ENCODE measurements at regions not wholly inside any gene's neighbourhood (a gene's known extent, or its start where the extent isn't known, plus 50 kb on each side); places are given as distances from the start of the nearest gene placed in this dataset.

DNA sequence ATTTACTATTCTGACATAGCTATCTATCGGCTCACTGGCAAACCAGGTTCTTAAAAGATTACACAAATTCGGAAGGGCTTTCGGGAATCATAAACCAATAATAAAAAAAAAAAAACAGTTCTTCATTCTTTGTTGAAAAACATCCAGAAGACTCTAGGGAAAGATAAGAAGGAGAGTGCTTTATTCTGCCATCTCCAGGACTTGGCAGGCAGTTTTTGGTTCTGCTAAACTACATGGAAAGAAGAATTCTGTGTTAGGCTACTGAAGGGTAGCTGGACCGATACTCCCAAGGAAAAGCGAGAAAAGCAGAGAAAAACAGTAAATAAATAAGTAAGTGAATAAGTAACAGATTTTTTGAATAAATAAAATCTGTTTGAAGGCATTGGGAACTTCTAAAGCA is 423.5 kb upstream of the KLF6 start:
- DNase-seq (ENCODE audit: low read depth, low spot score): no peak

DNA sequence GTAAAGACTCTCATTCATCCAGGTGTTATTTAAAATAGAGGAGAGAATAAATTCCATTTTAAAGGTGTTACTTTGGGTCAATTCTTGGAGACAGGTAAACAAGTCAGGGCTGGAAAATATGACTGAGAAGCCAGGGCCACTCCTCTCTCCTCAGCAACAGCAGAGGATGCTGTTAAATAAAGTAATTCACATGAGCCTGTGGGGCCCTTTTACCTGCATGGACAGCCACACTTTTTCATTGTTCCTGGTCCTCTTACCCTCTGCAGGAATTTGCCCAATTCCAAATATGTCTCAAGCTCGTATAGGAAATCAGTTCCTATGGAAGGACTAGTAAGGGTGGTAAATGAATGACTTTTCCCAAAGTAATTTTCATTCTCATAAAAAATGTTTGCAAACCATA is 420.1 kb upstream of the KLF6 start:
- DNase-seq (ENCODE audit: low read depth, low spot score): no peak

- DNase-seq (ENCODE audit: low read depth, low spot score): peak; percentile 22
Measured at GRCh38 chr10:4202938-4203337, 417.9 kb upstream of the KLF6 start.

DNA sequence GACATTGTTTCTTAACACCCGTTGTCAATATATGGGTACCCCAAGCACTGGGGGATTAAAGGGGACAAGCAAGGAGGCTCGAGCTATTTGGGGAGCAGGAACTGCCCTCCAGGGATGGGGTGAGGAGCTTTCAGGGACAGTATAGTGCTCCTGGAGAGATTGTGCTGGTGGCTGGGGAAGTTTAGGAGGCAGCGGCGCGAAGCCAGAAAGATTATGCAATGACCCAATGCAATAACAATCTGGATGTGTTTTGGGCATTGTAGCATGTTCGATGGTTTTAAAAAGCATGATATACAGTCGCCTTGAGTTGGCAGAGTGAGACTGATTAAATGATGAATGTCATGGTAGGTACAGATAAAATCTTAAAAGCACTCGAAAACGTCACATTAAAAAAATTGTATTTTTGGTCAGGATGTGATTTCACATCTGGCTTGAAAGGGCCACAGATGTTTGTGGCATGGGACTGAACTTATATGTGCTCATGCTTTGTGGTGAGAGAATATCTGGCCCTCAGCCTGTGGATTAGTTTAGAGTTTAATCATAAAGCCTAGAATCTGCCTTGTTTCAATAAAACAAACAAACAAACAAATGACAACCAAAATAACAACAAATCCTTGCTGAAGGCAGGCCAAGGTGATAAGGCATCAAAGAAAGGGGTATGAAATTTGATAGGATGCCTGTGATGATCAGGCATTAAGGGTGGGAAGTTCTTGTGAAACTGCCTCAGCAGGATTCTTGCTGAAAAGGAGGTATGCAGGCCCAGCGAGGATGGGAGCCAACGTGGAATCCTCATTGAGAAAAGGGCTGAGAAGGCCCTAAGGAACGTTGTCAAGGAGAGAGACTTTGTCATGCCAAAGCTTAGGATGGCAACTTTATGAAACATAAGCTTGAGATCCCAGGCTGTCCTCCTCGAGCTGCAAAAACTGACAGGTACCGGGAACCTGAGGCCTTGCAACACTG is 417.1 kb upstream of the KLF6 start:
- DNase-seq (ENCODE audit: low read depth, low spot score): no peak

DNA sequence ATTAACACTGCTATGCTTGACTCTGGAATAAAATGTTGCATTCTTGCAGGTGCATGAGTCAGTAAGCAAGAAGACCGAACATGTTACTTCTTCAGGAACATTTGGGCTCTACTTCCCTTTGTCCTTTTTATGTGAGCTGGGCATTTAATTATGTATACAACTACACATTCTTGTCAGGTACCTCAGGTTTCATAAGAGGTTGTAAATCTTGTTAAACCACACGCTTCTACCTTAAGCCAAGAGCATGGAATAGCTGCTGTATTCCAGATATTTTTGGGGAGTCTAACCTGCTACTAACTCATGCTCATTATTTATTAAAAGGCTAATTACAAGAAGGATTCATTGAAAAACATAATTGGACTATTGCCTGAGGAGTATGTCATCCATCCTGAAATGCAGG is 414.2 kb upstream of the KLF6 start:
- no peak for DNase-seq (ENCODE audit: low read depth, low spot score)

- DNase-seq (ENCODE audit: low read depth, low spot score): no peak
Measured at GRCh38 chr10:4198216-4198615, 413.2 kb upstream of the KLF6 start.

GRCh38 chr10:4197676-4198075 is 412.7 kb upstream of the KLF6 start:
- no peak for DNase-seq (ENCODE audit: low read depth, low spot score)

GRCh38 chr10:4196771-4197390 is 411.9 kb upstream of the KLF6 start:
- no peak for DNase-seq (ENCODE audit: low read depth, low spot score)

GRCh38 chr10:4196183-4196582 is 411.2 kb upstream of the KLF6 start:
- DNase-seq (ENCODE audit: low read depth, low spot score): no peak

- no peak for DNase-seq (ENCODE audit: low read depth, low spot score)
Measured at GRCh38 chr10:4195213-4195612, 410.2 kb upstream of the KLF6 start.

DNA sequence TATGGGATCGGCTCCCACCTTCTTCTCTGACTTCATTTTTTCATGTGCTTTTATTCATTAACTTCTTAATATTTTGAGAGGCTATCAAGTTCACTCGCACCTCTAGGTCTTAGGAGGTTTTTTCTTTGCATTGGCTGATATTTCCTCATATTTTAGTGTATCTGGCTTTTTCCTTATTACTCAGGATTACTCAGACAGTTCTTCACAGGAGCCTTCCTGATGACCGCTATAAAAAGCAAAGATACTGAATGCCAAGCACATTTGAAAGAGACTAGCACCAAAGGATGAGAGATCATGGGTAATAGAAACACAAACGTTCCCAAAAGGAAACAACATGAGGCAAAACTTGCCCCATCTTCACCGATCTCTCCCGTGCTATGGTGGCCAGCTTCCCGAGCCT is 409.2 kb upstream of the KLF6 start:
- no peak for DNase-seq (ENCODE audit: low read depth, low spot score)

GRCh38 chr10:4191894-4192293 is 406.9 kb upstream of the KLF6 start:
- no peak for DNase-seq (ENCODE audit: low read depth, low spot score)

DNA sequence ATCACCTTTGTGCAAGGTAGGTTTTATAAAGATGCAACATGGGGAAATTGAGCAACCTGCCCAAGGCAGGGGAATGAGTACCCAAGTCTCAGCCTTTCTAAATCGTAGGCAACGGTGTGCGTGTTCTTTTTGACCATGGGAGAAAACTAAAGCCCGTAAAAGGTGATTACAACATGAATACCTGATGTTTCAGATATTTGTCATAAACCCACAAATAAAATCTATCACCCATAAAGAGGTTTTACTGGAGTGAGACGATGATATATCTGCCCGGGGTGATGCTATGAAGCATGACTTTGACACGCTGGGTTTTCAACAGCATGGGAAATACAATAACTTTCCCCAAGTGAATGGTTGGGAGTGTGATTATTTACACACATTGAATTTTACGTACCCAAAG is 406.3 kb upstream of the KLF6 start:
- no peak for DNase-seq (ENCODE audit: low read depth, low spot score)

GRCh38 chr10:4190876-4191275 is 405.9 kb upstream of the KLF6 start:
- DNase-seq (ENCODE audit: low read depth, low spot score): no peak

- no peak for DNase-seq (ENCODE audit: low read depth, low spot score)
Measured at GRCh38 chr10:4189281-4189680, 404.3 kb upstream of the KLF6 start.

DNA sequence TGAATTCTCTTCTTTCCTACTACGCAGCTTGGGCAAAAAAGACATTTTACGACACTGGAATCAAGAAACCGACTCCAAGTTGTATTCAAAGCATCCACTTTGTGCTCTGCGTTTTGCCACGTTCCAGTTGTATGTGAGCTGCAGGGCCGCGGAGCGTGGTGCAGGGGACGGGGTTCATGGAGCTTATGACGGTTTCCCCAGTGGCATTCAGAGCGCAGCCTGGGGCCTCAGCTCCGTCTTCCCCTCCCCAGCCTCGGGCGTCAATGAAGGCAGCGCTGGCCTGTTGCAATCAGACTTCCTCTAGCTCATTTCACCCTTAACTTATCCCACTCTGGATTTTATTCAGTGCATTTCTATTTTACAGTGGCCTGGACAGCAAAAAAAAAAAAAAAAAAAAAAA is 403.4 kb upstream of the KLF6 start:
- no peak for DNase-seq (ENCODE audit: low read depth, low spot score)

DNA sequence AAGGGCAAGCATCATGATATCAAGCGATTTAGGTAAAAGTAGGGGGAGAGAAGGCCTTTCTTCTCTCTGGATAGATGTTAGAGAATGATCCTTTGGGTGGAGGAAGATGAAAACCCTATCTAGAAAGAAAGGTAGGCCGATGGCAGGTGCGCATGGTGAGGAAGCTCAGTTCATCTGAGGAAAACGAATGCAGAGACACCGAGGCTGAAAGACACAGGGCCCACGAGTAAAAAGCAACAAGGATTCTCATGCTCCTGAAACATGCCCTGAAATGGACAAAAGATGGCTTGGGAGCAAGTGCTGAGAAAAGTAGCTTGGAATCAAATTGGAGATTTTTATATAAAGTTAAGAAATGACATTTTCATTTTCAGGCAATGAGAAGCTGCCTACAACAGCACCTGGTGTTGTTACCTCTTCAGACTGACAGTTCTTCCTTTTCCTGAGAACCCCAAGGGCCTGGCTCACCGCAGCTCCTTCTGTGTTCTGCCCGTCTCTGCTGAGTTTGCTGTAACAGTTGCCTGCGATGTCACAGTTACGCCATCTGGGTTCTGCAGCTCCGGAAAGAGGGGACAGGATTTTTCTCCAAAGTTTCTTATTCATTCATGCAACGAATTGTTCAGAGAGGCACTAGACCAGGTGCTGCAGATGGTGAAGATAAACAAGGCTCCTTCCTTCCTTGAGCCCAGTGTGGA is 402.0 kb upstream of the KLF6 start:
- DNase-seq (ENCODE audit: low read depth, low spot score): no peak

DNA sequence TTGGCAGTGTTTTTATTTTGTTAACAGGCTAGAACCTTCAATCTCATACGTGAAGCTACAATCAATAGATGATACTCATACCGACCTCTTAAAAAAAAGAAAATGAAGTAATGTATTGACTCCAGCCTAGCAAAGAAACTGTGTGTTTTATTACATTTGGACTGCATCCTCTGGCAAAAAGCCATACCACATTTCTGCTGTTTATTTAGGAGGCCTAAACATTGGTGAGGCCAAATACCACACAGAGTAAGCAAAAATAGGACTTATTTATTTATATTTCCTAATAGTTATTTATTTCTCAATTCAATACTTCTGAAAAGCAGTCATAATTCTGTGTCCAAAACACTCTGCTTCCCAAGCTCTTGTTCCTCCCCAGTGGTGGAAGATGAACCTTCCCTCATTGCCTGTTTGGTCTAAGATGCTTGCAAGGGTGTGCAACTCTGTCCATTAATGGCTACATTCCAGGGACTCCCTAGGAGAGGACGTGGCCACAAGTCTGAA is 398.8 kb upstream of the KLF6 start:
- DNase-seq (ENCODE audit: low read depth, low spot score): peak; percentile 42

DNA sequence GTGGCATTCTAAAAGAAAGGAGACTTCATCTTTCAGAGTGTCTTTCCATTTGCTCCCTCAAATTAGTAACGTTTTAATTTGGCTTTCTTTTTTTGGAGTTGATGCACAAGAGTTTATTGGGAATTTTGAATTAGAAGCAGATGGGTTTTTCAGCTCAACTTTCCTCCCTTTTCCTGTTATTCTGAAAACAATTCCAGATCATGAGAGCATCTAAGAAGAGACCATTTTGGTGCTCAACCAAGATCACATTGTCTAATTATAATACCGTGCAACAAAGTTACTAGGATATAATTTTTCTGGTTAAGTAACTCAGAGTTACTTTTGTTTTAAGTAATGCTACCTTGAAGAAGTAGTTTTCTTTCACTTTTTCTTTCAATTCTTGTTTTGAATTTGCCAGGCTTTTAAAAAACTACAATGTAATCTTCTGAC is 396.6 kb upstream of the KLF6 start:
- DNase-seq (ENCODE audit: low read depth, low spot score): no peak

- no peak for DNase-seq (ENCODE audit: low read depth, low spot score)
Measured at GRCh38 chr10:4181081-4181480, 396.1 kb upstream of the KLF6 start.

- DNase-seq (ENCODE audit: low read depth, low spot score): no peak
Measured at GRCh38 chr10:4177791-4178190, 392.8 kb upstream of the KLF6 start.

DNA sequence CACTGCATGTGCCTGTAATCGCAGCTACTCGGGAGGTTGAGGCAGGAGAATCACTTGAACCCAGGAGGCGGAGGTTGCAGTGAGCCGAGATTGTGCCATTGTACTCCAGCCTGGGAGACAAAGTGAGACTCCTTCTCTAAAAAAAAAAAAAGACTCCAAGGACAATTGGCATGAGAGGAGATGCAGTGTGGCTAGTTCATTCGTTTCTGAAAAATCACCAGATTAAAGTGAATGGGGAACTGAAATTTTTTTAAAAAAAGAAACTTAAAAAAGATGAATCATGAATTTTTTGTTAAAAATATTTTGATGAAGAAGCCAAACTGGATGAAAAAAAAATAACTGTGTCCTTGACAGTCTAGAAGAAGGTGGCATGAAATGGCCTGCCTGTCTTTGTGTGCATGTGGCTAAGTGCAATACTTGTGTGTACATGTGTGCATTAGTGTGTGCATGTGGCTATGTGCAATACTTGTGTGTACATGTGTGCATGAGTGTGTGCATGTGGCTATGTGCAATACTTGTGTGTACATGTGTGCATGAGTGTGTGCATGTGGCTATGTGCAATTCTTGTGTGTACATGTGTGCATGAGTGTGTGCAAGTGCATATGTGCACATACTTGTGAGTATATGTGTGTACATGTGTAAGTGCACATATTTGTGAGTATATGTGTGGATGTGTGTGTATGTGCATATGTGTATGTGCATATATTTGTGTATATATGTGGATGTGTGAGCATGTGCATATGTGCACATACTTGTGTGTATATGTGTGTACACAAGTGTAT is 391.7 kb upstream of the KLF6 start:
- no peak for DNase-seq (ENCODE audit: low read depth, low spot score)

Measured in astrocyte of the hippocampus (primary cell).